ENCODE measurements at regions not wholly inside any gene's neighbourhood (a gene's known extent, or its start where the extent isn't known, plus 50 kb on each side); places are given as distances from the start of the nearest gene placed in this dataset.

GRCh38 chr12:93214523-93215289 is 163.0 kb upstream of the NUDT4 start:
- peaks cover 0 to 5% of the 10 kb centered on the region in 2 donors for H3K4me1 ChIP-seq (ENCODE audit: control insufficient read depth in 1 of 2, insufficient read depth in 2 of 2, low read length in 2 of 2)
- H3K9me3 ChIP-seq (ENCODE audit: control insufficient read depth in 1 of 2, low read length in 2 of 2): no peaks in the 10 kb centered on the region
- H3K27ac ChIP-seq (ENCODE audit: low read depth, low read length): no peak overlapping the region
- no peaks in the 10 kb centered on the region for H3K27me3 ChIP-seq (ENCODE audit: control insufficient read depth in 1 of 2, insufficient read depth in 2 of 2, low read length in 2 of 2)
- no peak overlapping the region for H3K4me3 ChIP-seq (ENCODE audit: low read depth in 1 of 2, low read length in 2 of 2)
- no peak overlapping the region for H3K9ac ChIP-seq (ENCODE audit: low read depth in 1 of 2, low read length in 2 of 2)
- H3K36me3 ChIP-seq (ENCODE audit: control insufficient read depth in 1 of 2, insufficient read depth in 2 of 2, low read length in 2 of 2): no peaks in the 10 kb centered on the region

GRCh38 chr12:93215290-93215678 is 162.4 kb upstream of the NUDT4 start:
- H3K27me3 ChIP-seq (ENCODE audit: control insufficient read depth in 1 of 2, insufficient read depth in 2 of 2, low read length in 2 of 2): no peaks in the 10 kb centered on the region
- no peaks in the 10 kb centered on the region for H3K9me3 ChIP-seq (ENCODE audit: control insufficient read depth in 1 of 2, low read length in 2 of 2)
- H3K9ac ChIP-seq (ENCODE audit: low read depth in 1 of 2, low read length in 2 of 2): no peak overlapping the region
- H3K4me3 ChIP-seq (ENCODE audit: low read depth in 1 of 2, low read length in 2 of 2): no peak overlapping the region
- H3K27ac ChIP-seq (ENCODE audit: low read depth, low read length): no peak overlapping the region
- H3K4me1 ChIP-seq (ENCODE audit: control insufficient read depth in 1 of 2, insufficient read depth in 2 of 2, low read length in 2 of 2): peaks cover 0 to 5% of the 10 kb centered on the region in 2 donors
- H3K36me3 ChIP-seq (ENCODE audit: control insufficient read depth in 1 of 2, insufficient read depth in 2 of 2, low read length in 2 of 2): no peaks in the 10 kb centered on the region

- Histone ChIP-seq H3K27me3 (ENCODE audit: control insufficient read depth in 1 of 2, insufficient read depth in 2 of 2, low read length in 2 of 2) (no peaks in the 10 kb centered on the region), H3K4me3 (ENCODE audit: low read depth in 1 of 2, low read length in 2 of 2) (no peak overlapping the region), H3K9ac (ENCODE audit: low read depth in 1 of 2, low read length in 2 of 2) (no peak overlapping the region), H3K9me3 (ENCODE audit: control insufficient read depth in 1 of 2, low read length in 2 of 2) (peaks cover 2 to 5% of the 10 kb centered on the region in 2 donors), H3K4me1 (ENCODE audit: control insufficient read depth in 1 of 2, insufficient read depth in 2 of 2, low read length in 2 of 2) (no peaks in the 10 kb centered on the region), H3K36me3 (ENCODE audit: control insufficient read depth in 1 of 2, insufficient read depth in 2 of 2, low read length in 2 of 2) (no peaks in the 10 kb centered on the region), H3K27ac (ENCODE audit: low read depth, low read length) (no peak overlapping the region)
These were observed 157.8 kb upstream of the NUDT4 start for GRCh38 chr12:93219947-93220346.

DNA sequence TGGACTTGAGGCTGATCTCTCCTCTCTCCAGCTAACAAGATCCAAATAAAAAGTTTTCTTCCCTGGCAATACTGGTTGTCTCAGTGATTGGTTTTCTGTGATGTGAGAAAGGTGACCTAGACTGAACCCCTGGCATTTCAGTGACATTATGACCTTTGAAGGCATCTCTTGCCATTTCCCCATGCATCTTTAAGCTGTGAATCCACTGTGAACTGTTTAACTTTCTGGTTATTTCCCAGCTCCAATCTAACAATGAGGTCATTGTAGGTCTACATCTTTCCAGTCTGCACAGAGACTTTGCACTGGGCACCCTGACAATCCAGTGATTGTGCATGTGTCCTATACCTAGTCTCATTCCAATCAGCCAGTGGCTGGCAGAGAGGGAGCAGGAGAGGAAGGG is 155.9 kb upstream of the NUDT4 start:
- Histone ChIP-seq H3K36me3 (ENCODE audit: control insufficient read depth in 1 of 2, insufficient read depth in 2 of 2, low read length in 2 of 2) (no peaks in the 10 kb centered on the region), H3K4me1 (ENCODE audit: control insufficient read depth in 1 of 2, insufficient read depth in 2 of 2, low read length in 2 of 2) (no peaks in the 10 kb centered on the region)

DNA sequence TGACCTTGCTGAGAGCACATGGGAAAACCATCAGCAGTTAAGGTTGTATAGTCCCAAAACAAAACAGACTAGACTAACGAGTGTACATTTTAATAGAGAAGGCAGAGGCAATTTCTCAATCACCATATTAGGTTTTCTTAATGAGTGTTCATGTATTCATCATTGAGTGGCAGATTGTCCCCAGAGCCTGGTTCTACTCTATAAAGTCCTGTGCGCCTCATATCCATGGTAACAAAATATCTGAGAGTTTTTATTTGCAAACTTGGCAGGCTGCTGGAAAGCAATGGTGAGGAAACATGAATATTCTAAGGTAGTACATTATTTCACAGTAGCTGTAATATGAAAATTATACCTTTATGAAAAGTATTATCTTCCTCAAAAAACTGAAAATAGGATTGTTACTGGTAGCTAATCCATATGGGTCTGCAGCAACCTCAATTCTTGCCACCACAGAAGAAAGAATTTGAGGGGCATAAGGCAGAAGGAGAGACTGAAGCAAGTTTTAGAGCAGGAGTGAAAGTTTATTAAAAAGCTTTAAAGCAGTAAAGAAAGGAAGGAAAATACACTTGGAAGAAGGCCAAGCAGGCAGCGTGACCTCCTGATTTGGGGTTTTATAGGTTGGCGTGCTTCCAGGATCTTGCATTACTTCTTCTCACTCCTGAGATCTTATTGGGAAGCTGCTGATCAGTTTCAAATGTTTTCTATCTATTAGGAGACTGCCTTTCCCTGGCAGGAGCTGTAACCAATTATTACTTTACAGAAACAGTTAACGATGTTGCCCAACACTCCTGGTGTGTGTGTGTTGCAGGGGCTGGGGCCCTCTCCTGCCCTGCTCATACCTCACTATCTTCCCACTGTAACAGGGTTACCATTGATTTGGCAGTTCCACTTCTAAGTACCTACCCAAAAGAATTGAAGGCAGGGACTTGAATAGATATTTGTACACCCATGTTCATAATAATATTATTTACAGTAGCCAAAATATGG is 154.0 kb upstream of the NUDT4 start:
- Histone ChIP-seq H3K9me3 (ENCODE audit: control insufficient read depth in 1 of 2, low read length in 2 of 2) (peaks cover 2 to 5% of the 10 kb centered on the region in 2 donors), H3K27ac (ENCODE audit: low read depth, low read length) (no peak overlapping the region), H3K36me3 (ENCODE audit: control insufficient read depth in 1 of 2, insufficient read depth in 2 of 2, low read length in 2 of 2) (no peaks in the 10 kb centered on the region), H3K4me1 (ENCODE audit: control insufficient read depth in 1 of 2, insufficient read depth in 2 of 2, low read length in 2 of 2) (no peaks in the 10 kb centered on the region), H3K9ac (ENCODE audit: low read depth in 1 of 2, low read length in 2 of 2) (no peak overlapping the region), H3K27me3 (ENCODE audit: control insufficient read depth in 1 of 2, insufficient read depth in 2 of 2, low read length in 2 of 2) (no peaks in the 10 kb centered on the region), H3K4me3 (ENCODE audit: low read depth in 1 of 2, low read length in 2 of 2) (no peak overlapping the region)

More for the DNA sequence above, 155.9 kb upstream of the NUDT4 start:
- H3K27ac ChIP-seq (ENCODE audit: low read depth, low read length): no peak overlapping the region
- H3K27me3 ChIP-seq (ENCODE audit: control insufficient read depth in 1 of 2, insufficient read depth in 2 of 2, low read length in 2 of 2): no peaks in the 10 kb centered on the region
- H3K9me3 ChIP-seq (ENCODE audit: control insufficient read depth in 1 of 2, low read length in 2 of 2): peaks cover 2 to 5% of the 10 kb centered on the region in 2 donors
- H3K9ac ChIP-seq (ENCODE audit: low read depth in 1 of 2, low read length in 2 of 2): no peak overlapping the region
- H3K4me3 ChIP-seq (ENCODE audit: low read depth in 1 of 2, low read length in 2 of 2): no peak overlapping the region

- peaks cover 2 to 5% of the 10 kb centered on the region in 2 donors for H3K9me3 ChIP-seq (ENCODE audit: control insufficient read depth in 1 of 2, low read length in 2 of 2)
- no peak overlapping the region for H3K9ac ChIP-seq (ENCODE audit: low read depth in 1 of 2, low read length in 2 of 2)
- H3K4me3 ChIP-seq (ENCODE audit: low read depth in 1 of 2, low read length in 2 of 2): no peak overlapping the region
- H3K36me3 ChIP-seq (ENCODE audit: control insufficient read depth in 1 of 2, insufficient read depth in 2 of 2, low read length in 2 of 2): no peaks in the 10 kb centered on the region
- no peaks in the 10 kb centered on the region for H3K27me3 ChIP-seq (ENCODE audit: control insufficient read depth in 1 of 2, insufficient read depth in 2 of 2, low read length in 2 of 2)
- H3K4me1 ChIP-seq (ENCODE audit: control insufficient read depth in 1 of 2, insufficient read depth in 2 of 2, low read length in 2 of 2): no peaks in the 10 kb centered on the region
- no peak overlapping the region for H3K27ac ChIP-seq (ENCODE audit: low read depth, low read length)
These were observed 152.6 kb upstream of the NUDT4 start for GRCh38 chr12:93225094-93225493.

GRCh38 chr12:93226361-93226760 is 151.4 kb upstream of the NUDT4 start:
- Histone ChIP-seq H3K36me3 (ENCODE audit: control insufficient read depth in 1 of 2, insufficient read depth in 2 of 2, low read length in 2 of 2) (no peaks in the 10 kb centered on the region), H3K27me3 (ENCODE audit: control insufficient read depth in 1 of 2, insufficient read depth in 2 of 2, low read length in 2 of 2) (no peaks in the 10 kb centered on the region), H3K4me3 (ENCODE audit: low read depth in 1 of 2, low read length in 2 of 2) (no peak overlapping the region), H3K27ac (ENCODE audit: low read depth, low read length) (no peak overlapping the region), H3K4me1 (ENCODE audit: control insufficient read depth in 1 of 2, insufficient read depth in 2 of 2, low read length in 2 of 2) (no peaks in the 10 kb centered on the region), H3K9ac (ENCODE audit: low read depth in 1 of 2, low read length in 2 of 2) (no peak overlapping the region), H3K9me3 (ENCODE audit: control insufficient read depth in 1 of 2, low read length in 2 of 2) (peaks cover 2 to 4% of the 10 kb centered on the region in 2 donors)

DNA sequence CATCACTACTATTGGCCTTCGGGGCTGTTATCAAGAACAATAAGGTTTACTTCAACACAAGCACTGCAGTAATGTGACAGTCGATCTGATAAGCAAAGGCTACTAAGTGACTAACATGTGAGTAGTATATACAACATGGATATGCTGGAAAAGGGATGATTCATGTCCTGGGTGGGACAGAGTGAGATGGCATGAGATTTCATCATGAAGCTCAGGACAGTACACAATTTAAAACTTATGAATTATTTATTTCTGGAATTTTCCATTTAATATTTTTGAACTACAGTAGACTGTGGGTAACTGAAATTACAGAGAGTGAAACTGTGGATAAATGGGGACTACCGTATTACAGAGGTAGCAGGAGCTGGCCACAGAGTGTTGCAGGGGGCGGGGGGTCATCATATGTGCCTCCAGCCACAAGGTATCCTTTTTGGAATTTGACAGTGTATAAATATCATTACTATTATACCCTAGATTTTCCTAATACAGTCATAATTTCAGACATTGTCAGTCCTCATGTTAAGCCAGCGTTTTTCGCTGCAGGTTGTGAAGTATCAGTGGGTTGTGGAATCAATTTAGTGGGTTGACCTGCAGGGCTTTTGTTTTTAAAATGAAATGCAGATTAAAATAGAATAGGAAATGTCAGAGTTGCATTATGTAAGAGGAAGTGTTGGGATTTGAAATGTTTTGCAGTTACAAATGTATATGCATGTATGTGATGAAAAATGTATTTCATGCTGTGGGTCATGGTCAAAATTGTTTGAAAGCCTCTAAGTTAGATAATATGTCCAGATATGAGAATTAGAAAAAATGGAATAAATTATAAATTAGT is 148.0 kb upstream of the NUDT4 start:
- Histone ChIP-seq H3K27me3 (ENCODE audit: control insufficient read depth in 1 of 2, insufficient read depth in 2 of 2, low read length in 2 of 2) (no peaks in the 10 kb centered on the region), H3K9me3 (ENCODE audit: control insufficient read depth in 1 of 2, low read length in 2 of 2) (no peaks in the 10 kb centered on the region), H3K4me3 (ENCODE audit: low read depth in 1 of 2, low read length in 2 of 2) (no peak overlapping the region), H3K27ac (ENCODE audit: low read depth, low read length) (no peak overlapping the region), H3K36me3 (ENCODE audit: control insufficient read depth in 1 of 2, insufficient read depth in 2 of 2, low read length in 2 of 2) (no peaks in the 10 kb centered on the region), H3K4me1 (ENCODE audit: control insufficient read depth in 1 of 2, insufficient read depth in 2 of 2, low read length in 2 of 2) (no peaks in the 10 kb centered on the region), H3K9ac (ENCODE audit: low read depth in 1 of 2, low read length in 2 of 2) (no peak overlapping the region)

DNA sequence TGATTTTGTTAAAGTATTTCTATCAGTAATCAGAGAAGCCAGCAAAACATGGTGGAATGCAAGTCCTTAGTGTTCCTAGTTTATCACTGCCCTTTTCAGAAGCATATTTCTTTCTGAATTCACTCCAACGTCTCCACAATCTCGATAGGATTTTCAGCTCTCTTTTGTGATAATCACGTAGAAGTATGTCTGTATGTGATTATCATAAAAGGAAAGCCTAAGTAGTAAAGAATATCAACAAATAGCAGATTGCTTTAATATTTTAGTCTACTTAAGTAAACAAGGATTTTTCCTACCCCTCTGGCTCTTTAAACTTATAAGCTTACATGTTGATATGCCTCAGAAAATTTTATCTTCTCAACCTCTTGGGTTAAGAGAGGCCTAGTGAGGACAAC is 147.4 kb upstream of the NUDT4 start:
- Histone ChIP-seq H3K27ac (ENCODE audit: low read depth, low read length) (no peak overlapping the region), H3K36me3 (ENCODE audit: control insufficient read depth in 1 of 2, insufficient read depth in 2 of 2, low read length in 2 of 2) (no peaks in the 10 kb centered on the region), H3K4me3 (ENCODE audit: low read depth in 1 of 2, low read length in 2 of 2) (no peak overlapping the region), H3K4me1 (ENCODE audit: control insufficient read depth in 1 of 2, insufficient read depth in 2 of 2, low read length in 2 of 2) (no peaks in the 10 kb centered on the region), H3K27me3 (ENCODE audit: control insufficient read depth in 1 of 2, insufficient read depth in 2 of 2, low read length in 2 of 2) (no peaks in the 10 kb centered on the region), H3K9me3 (ENCODE audit: control insufficient read depth in 1 of 2, low read length in 2 of 2) (no peaks in the 10 kb centered on the region), H3K9ac (ENCODE audit: low read depth in 1 of 2, low read length in 2 of 2) (no peak overlapping the region)

Measured in duodenal mucosa (tissue), 2 donors.